Activated CD8-positive, alpha-beta memory T cell treated with anti-CD3 and anti-CD28 coated beads for 1 hour (primary cell): ENCODE measurements at regions not wholly inside any gene's neighbourhood (a gene's known extent, or its start where the extent isn't known, plus 50 kb on each side); places are given as distances from the start of the nearest gene placed in this dataset.

ENCODE experiments used
- DNase-seq, 2 donors: peaks; one replicate each; pipeline ENCODE4 v3.0.0-alpha.2; 2020; ENCODE audit warnings: low read depth in 1 of 2; ENCODE audit errors: extremely low read depth in 1 of 2

DNA sequence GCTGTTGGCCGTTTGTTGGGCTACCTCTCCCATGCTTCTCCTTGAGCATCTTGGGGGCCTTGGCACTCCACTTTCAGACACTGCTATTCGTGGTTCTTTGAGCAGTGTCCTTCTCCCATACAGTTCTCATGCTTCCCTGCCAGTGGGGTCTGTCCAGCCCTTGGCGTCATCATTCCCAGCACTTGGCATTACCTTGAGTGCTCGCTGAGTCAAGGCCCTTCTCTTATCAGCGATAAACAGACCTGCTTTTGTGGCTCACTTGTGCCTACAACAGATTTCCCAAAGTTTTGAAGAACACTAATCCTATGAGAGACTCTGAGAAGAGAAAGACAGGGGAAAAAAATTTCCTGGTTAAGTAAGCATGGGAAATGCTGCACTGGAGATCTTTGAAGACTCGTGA lies 85.3 kb downstream of the NOC3L start:
- DNase-seq: no peak

DNA sequence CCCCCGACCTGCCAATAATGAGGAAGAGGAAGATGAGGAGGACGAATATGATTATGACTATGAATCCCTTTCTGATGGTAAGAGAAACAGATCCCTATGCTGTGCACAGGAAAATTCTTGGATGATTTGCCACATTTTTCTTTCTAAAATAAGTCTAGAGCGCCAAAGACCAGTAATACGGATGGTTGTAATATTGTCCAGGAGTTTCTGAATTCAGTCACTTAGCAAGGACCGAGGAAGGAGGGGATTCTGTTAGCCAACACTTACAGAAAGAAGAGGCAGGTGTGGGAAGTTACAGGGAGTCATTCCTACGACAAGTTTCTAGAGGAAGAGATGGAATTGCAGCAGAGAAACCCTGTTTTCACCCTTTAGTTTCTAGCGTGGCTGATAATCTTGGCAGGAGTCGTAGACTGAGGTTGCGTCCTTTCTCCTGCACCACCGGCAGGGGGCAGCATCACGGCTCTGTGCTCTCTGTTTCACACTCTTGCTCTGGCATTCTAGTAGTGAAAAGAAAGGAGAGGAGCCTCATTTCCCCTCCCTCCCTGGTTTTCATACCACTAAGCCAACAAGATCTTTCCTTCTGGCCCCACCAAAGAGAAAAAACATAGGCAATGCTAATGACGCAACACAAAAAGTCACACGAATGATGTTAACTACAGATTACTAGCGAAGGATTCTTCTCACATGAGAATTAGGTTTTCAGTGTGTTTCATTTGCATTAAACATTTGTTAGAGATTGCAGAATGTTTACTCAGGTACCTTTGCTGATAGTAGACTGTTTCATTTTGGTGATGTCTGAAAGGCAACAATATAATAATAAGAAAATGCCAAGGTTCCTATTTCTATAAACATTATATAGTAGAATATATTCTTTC lies 82.7 kb downstream of the NOC3L start:
- peak; percentile 2 to 42 for DNase-seq

DNA sequence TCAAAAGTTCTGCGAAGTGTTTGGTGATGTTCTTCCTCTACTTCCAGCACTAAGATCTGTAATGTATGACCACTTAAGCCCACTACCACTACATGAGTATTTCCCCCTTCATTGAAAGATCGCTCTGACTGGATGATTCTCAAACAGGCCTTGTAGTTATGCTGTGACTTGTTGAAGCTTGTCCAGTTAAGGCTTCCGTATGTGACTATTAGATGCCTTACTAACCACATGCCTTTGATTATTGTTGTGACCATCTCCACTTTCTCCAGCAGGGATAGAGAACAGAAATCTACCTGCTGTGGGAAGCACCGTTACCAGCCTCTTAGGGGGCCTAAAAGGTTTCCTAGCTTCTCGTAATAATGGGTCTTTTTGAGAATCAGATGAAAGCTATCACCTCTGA lies 81.1 kb downstream of the NOC3L start:
- DNase-seq: no peak

DNA sequence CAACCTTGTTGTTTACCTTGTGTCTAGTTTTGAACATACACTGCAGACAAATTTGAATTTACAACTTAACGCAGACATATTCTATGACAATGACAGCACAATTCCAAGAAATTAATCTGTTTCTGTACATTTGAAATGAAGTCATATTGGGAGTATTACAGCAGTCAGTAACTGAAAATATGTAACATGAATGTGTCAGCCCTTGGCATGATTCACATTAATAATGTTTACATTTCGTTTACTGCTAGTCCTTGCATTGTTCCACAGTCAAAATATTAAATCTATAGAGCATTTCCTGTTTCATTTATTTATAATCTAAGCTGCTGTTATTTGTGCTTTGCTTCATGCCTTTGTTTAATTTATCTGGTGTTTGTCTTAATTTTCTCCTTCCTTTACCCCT lies 80.4 kb downstream of the NOC3L start:
- no peak for DNase-seq
